ENCODE measurements at regions not wholly inside any gene's neighbourhood (a gene's known extent, or its start where the extent isn't known, plus 50 kb on each side); places are given as distances from the start of the nearest gene placed in this dataset.

GRCh38 chr6:6875818-6876470 is 231.8 kb upstream of the RREB1 start:
- TF ChIP-seq CTCF (conservative IDR thresholded peaks at IDR 0.05; ENCODE audit: low read depth, low read length) (no peak), EZH2 (IDR thresholded peaks at IDR 0.05; ENCODE audit: borderline replicate concordance, low read depth, low read length, poor library complexity, severe bottlenecking) (no peak)
